ENCODE measurements at regions not wholly inside any gene's neighbourhood (a gene's known extent, or its start where the extent isn't known, plus 50 kb on each side); places are given as distances from the start of the nearest gene placed in this dataset.

DNA sequence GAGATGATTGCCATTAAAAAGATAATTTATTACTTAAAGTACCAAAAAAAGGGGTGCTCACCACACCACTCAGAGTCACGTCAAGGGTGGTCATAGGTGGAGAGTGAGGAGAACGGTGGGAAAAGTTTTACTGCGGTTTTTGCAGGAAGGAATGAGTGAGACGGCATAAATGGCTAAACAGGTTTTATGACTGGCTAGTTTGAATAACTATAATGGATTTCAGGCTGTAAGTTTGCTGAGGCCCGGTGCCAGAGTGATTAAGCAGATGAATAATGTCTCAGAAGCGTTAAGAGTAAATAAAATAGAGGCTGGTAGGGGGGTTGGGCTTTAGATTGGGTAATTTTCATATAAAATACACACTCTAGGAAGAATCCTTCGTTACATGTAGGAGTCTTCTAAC lies 1337.8 kb downstream of the AMY1C start:
- no peak for TF ChIP-seq POLR2A (IDR thresholded peaks at IDR 0.05; ENCODE audit: extremely low read depth, insufficient read length)
- TF ChIP-seq, protein P1, sequence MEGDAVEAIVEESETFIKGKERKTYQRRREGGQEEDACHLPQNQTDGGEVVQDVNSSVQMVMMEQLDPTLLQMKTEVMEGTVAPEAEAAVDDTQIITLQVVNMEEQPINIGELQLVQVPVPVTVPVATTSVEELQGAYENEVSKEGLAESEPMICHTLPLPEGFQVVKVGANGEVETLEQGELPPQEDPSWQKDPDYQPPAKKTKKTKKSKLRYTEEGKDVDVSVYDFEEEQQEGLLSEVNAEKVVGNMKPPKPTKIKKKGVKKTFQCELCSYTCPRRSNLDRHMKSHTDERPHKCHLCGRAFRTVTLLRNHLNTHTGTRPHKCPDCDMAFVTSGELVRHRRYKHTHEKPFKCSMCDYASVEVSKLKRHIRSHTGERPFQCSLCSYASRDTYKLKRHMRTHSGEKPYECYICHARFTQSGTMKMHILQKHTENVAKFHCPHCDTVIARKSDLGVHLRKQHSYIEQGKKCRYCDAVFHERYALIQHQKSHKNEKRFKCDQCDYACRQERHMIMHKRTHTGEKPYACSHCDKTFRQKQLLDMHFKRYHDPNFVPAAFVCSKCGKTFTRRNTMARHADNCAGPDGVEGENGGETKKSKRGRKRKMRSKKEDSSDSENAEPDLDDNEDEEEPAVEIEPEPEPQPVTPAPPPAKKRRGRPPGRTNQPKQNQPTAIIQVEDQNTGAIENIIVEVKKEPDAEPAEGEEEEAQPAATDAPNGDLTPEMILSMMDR (IDR thresholded peaks at IDR 0.05; ENCODE audit: low read depth, low read length), result no peak
- TF ChIP-seq, protein P2, sequence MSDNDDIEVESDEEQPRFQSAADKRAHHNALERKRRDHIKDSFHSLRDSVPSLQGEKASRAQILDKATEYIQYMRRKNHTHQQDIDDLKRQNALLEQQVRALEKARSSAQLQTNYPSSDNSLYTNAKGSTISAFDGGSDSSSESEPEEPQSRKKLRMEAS (IDR thresholded peaks at IDR 0.05; ENCODE audit: low read depth, low read length), result no peak
